ENCODE measurements at regions not wholly inside any gene's neighbourhood (a gene's known extent, or its start where the extent isn't known, plus 50 kb on each side); places are given as distances from the start of the nearest gene placed in this dataset.

GRCh38 chr2:133667968-133668367 lies 99.7 kb upstream of the NCKAP5 start:
- no peak for DNase-seq

GRCh38 chr2:133668547-133668946 lies 100.3 kb upstream of the NCKAP5 start:
- no peak for DNase-seq

- no peak for DNase-seq
These were observed 105.1 kb upstream of the NCKAP5 start for GRCh38 chr2:133673305-133673905.

- no peak for DNase-seq
These were observed 105.8 kb upstream of the NCKAP5 start for GRCh38 chr2:133674066-133674432.

- DNase-seq, result peak; percentile 97
These were observed 106.4 kb upstream of the NCKAP5 start for GRCh38 chr2:133674433-133675331.

GRCh38 chr2:133676392-133677130 lies 108.3 kb upstream of the NCKAP5 start:
- DNase-seq, result no peak

- DNase-seq, result no peak
These were observed 112.2 kb upstream of the NCKAP5 start for GRCh38 chr2:133680343-133681049.

GRCh38 chr2:133682347-133682746 lies 114.1 kb upstream of the NCKAP5 start:
- DNase-seq, result no peak

- DNase-seq, result no peak
These were observed 114.6 kb upstream of the NCKAP5 start for GRCh38 chr2:133682906-133683305.

- no peak for DNase-seq
These were observed 117.5 kb upstream of the NCKAP5 start for GRCh38 chr2:133685636-133686215.

- no peak for DNase-seq
These were observed 122.5 kb upstream of the NCKAP5 start for GRCh38 chr2:133690780-133691179.

- no peak for DNase-seq
These were observed 123.1 kb upstream of the NCKAP5 start for GRCh38 chr2:133691336-133691735.

- DNase-seq, result peak; percentile 76
These were observed 137.0 kb upstream of the NCKAP5 start for GRCh38 chr2:133705287-133705686.

GRCh38 chr2:133710613-133711012 lies 142.3 kb upstream of the NCKAP5 start:
- DNase-seq, result no peak

- DNase-seq, result no peak
These were observed 142.9 kb upstream of the NCKAP5 start for GRCh38 chr2:133711201-133711600.

GRCh38 chr2:133711806-133712205 lies 143.5 kb upstream of the NCKAP5 start:
- no peak for DNase-seq

GRCh38 chr2:133712369-133712768 lies 144.1 kb upstream of the NCKAP5 start:
- no peak for DNase-seq

GRCh38 chr2:133713049-133713580 lies 144.9 kb upstream of the NCKAP5 start:
- no peak for DNase-seq

GRCh38 chr2:133716166-133716565 lies 147.9 kb upstream of the NCKAP5 start:
- DNase-seq, result no peak

GRCh38 chr2:133717497-133717896 lies 149.2 kb upstream of the NCKAP5 start:
- DNase-seq, result no peak

- DNase-seq, result no peak
These were observed 150.5 kb upstream of the NCKAP5 start for GRCh38 chr2:133718688-133719201.

GRCh38 chr2:133720429-133720828 lies 152.2 kb upstream of the NCKAP5 start:
- DNase-seq, result no peak
